NCI-H2029 (cell line): ENCODE measurements at regions not wholly inside any gene's neighbourhood (a gene's known extent, or its start where the extent isn't known, plus 50 kb on each side); places are given as distances from the start of the nearest gene placed in this dataset.

Experiments used
- DNase-seq: peaks from one replicate; lab custom pipeline; 2025; lab: John Stamatoyannopoulos, UW

GRCh38 chr5:165094782-165095181, 1589.4 kb downstream of the MAT2B start:
- DNase-seq, result no peak

DNA sequence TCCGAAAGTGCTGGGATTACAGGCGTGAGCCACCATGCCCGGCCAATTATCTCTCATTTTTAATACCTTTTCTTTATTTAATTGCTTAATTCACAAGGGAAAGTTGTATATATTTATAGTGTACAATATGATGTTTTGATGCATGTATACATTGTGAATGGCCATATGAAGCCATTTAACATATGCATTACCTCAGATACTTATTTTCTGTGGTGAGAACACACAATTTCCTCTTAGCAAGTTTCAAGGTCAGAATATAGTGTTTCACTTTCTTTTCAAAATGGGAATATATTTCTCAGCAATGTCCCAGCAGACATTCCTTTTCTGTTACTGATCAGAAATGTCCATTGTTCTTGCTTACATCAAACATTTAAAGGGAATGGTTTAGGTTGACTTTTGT, 1596.3 kb downstream of the MAT2B start:
- DNase-seq, result no peak

DNA sequence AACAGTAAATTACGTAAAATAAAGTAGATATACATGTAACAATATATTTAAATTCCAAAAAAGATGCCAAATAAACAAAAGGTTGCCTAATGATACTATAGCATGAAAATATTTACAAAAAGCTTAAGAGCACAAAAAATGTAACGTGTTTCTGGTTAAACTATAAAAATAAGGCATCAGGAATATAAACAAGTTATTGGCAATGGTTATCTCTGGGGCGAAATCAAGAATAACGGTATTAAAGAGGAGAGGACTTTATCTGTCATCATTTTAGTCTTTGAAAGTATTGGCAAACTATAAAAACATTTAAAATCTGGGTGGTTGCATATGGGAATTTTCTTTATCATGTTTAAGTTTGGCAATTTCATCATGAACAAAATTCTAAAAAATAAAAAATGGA, 1599.2 kb downstream of the MAT2B start:
- no peak for DNase-seq

DNA sequence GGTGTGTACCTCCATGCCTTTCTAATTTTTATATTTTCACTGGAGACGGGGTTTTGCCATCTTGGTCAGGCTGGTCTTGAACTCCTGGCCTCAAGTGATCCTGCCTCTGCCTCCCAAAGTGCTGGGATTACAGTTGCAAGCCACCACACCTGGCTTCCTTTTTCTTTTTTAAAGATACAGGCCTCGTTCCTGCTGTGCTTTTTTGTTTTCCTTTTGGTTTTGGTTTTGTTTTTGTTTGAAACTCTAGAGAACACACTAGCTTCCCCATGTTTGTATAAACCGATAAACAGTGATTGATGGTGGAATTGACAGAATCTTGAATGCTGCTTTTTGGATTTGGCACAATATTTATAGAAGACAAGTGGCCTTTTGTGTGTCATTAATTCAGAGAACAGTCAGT, 1603.4 kb downstream of the MAT2B start:
- no peak for DNase-seq

- DNase-seq, result no peak
These were observed 1613.8 kb downstream of the MAT2B start for GRCh38 chr5:165119175-165119574.

GRCh38 chr5:165126598-165126997, 1621.2 kb downstream of the MAT2B start:
- DNase-seq, result no peak

- no peak for DNase-seq
These were observed 1622.5 kb downstream of the MAT2B start for GRCh38 chr5:165127941-165128340.

DNA sequence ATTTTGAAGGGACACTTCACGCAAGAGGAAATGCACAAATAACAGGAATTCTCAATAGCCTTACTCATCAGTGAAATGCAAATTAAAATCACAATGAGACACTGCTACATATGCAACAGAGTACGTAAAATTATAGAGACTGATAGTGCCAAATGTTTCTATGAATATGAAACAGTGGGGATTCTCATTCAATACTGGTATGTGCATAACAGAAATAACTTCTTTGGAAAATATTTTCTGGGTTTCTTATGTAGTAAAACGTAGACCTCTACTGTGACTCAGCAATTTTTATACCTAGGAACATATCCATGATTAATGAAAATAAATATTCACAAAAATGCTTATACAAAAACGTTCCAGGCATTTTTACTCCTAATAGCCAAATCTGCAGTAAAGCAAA, 1625.2 kb downstream of the MAT2B start:
- no peak for DNase-seq

DNA sequence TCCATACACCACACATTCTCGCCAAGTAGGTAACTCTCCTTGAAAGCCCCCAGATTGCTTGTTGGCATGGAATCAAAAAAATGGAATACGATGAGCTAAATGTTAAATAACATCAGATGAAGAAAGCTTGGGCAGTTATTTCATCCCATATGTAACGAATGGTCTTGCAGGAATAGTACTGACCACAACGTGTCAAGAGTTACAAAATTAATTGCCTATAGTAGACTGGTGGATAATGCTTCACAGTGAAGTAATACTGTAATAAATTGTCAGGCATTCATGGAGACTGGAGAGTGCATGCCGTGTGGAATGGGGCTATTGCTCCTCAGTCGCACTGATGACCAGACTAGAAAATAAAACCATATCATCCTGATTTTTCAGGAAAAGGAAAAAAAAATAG, 1628.7 kb downstream of the MAT2B start:
- DNase-seq, result no peak

- DNase-seq, result no peak
These were observed 1630.1 kb downstream of the MAT2B start for GRCh38 chr5:165135565-165135964.

GRCh38 chr5:165137701-165138100, 1632.3 kb downstream of the MAT2B start:
- no peak for DNase-seq

DNA sequence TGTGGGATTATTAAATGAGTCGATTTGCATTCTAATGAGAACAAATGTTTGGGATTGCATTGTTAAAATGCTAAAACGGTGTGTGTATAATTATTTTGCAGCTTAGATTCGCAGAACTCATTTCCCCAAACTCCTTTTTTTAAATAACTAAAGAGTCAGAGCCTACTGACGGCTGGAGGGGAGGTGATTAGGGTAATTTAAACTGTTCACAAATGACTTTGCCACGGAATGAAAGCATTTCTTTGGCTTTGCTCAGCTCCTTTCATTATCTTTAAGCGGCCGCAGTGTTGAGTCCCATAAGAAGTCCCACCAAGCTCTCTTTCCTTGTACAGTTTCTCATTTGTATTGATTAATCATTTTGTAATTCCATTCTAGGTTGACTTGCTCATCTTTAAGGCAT, 1632.8 kb downstream of the MAT2B start:
- DNase-seq, result no peak

GRCh38 chr5:165139262-165139661, 1633.8 kb downstream of the MAT2B start:
- DNase-seq, result no peak

DNA sequence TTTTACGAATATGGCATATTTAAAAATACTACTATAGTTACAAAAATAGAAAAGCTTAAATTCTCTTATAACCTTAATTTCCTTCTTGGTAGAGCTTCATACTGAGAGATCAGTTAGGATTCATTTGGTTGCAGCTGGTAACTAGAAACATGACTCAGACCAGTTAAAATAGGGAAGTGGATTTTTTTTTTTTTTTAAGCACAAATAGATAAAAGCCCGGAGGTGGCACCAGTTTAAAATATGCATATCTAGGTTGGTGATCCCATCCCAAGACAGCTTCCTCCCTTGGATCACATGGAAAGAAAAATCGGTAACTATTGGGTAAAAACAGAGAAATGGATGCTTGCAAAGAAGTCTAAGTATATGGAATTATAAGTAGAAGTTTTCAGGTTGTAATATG, 1634.3 kb downstream of the MAT2B start:
- DNase-seq, result no peak

GRCh38 chr5:165143741-165144140, 1638.3 kb downstream of the MAT2B start:
- DNase-seq, result no peak

DNA sequence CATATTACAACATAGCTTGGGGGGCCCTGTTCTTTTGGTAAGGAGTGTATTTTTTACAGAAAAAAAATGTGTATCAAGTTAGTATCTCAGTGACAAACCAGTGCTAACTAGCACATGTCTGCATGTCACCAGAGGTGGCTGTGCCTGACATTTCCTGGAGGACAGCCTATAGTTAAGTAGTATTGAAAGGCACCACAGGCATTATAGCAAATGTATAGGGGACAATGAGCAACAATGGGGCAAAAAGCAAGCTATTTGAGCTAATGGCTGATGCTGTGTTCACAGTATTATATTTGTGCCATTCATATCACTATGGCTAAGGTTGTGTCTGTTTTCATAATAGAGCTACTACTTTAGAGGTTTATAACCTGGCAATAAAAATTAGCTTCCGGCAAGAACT, 1644.0 kb downstream of the MAT2B start:
- no peak for DNase-seq

DNA sequence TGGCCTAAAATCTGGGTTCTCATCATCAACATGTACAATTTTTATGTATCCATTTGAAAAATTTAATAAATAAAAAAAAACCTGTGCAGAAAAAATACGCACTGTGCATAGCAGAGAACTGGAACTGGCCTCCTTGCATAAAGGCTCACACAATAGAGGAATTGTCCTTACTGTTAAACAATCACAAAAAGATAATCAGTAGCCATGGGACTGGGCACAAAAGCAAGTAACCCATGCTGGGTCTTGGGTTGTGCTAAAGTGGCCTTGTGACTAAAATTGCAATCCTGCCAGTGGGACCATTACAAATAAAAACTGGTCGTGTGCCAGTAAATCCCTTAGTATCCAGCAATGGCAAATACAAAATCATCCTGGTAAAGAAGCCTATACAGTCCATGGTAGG, 1646.6 kb downstream of the MAT2B start:
- DNase-seq, result no peak

DNA sequence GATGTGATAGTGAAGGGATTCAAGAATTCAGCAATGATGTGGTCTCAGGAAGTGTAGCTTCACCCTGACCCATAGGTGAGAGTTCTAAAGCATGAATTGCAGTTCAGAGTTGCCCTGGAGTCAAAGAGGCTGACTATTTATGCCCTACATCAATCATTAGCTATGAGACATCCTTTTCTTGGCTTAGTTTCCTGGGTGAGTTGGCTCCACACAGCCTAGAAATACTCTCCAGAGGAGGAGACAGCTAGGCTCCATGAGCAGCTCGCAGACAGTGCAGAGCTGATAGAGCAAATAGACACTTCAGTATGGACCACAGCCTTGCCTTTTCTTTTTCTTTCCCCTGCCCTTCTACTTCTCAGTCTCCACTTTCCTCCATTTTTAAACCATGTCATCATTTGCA, 1651.8 kb downstream of the MAT2B start:
- no peak for DNase-seq

DNA sequence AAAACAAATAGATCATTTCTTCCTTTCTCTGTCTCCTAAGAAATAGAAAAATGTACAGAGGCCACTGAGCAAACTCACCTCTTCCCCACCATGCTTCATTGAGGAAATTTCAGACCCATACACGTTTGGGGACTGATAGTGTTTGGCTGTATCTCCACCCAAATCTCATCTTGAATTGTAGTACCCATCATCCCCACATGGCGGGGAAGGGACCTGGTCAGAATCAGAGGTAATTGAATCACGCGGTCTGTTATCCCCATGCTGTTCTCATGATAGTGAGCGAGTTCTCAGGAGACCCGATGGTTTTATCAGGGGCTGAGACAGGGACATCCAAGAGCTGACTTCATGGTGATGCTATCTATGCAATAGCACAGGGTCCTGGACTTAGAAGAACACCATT, 1655.8 kb downstream of the MAT2B start:
- DNase-seq, result no peak

DNA sequence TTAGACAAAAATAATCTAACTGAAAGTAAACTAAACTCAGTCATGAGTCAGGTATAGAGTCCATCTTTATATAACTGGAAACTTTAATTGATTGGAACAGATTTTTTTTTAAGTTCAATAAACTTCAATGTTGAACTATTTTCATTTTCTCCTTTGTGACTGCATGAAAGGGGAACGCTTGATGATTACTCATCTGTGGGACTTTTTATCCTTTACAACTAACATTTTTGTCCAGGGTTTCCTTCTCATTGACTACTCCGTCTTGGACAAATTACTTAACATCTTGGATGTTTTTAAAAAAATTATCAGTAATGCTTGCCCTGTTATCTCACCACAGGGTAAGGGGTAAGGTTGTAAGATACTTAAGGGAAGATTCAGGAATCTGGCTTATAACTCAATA, 1658.4 kb downstream of the MAT2B start:
- DNase-seq, result no peak

GRCh38 chr5:165173651-165174050, 1668.2 kb downstream of the MAT2B start:
- DNase-seq, result no peak

DNA sequence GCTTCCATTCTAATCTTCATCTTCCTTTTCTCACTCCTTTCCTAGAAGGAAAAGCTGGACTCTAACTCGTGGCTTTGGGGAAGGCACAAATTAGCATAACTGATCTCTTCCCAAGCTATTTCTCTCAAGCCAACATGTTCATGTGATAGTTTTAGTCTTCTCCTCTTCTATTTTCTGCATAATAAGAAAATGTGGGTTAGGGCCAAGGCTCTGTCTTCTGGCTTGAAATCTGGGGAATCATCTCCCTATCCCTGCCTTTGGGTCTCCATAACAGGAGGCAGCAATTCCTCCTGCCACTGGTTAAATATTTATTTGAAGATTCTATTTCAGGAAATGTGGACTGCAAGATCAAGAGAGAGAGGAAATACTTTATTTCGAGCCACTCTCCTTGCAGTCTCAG, 1669.6 kb downstream of the MAT2B start:
- DNase-seq, result no peak

DNA sequence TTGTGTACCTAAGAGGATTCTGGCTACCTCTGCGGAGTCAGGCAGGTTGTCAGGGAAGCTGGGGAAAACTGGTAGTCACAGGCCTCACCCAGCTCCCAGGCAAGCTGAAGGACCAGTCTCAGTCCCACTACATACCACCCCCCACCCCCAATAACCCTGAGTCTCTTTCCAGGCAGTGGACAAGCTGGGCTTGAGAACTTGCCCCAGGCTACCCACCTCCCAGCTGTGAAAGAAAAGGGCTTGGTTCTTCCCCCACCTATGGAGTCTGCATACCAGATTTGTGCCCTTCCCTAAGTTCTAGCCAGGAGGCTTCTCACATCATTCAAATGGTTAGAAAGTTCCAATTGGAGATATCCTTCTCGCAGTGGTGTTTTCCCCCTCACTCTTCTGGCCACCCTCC, 1678.8 kb downstream of the MAT2B start:
- no peak for DNase-seq

- DNase-seq, result no peak
These were observed 1680.3 kb downstream of the MAT2B start for GRCh38 chr5:165185716-165186115.

- no peak for DNase-seq
These were observed 1682.4 kb downstream of the MAT2B start for GRCh38 chr5:165187815-165188214.
